Thyroid gland (tissue), 4 donors: ENCODE measurements at regions not wholly inside any gene's neighbourhood (a gene's known extent, or its start where the extent isn't known, plus 50 kb on each side); places are given as distances from the start of the nearest gene placed in this dataset.

ENCODE experiments used
- CTCF ChIP-seq, 6 experiments: fragments of 200-600 bp in 3 of 6; fragments of 450-650 bp in 3 of 6; sonication (generic) in 3 of 6; IDR thresholded peaks; one replicate each; pipeline ENCODE4 v1.5.1; 2016 to 2019; ENCODE audit warnings: antibody characterized with exemption in 6 of 6, mild to moderate bottlenecking in 2 of 6, inconsistent platforms in 1 of 6, moderate library complexity in 1 of 6
- POLR2A ChIP-seq, 2 donors: fragments of 450-650 bp; IDR thresholded peaks; one replicate each; pipeline ENCODE4 v1.6.1; 2017; ENCODE audit warnings: antibody characterized with exemption in 2 of 2, mild to moderate bottlenecking in 2 of 2, moderate library complexity in 1 of 2

- TF ChIP-seq CTCF (IDR thresholded peaks at IDR 0.05) (no peak), POLR2A (IDR thresholded peaks at IDR 0.05) (no peak)
These were observed 126.9 kb upstream of the LINC00305 start for GRCh38 chr18:64275593-64276300.
